Omental fat pad (tissue), 3 donors: ENCODE measurements at regions not wholly inside any gene's neighbourhood (a gene's known extent, or its start where the extent isn't known, plus 50 kb on each side); places are given as distances from the start of the nearest gene placed in this dataset.

Experiments
- ATAC-seq: fragments of 150-250 bp; one replicate; pipeline ENCODE4 v1.9.1; 2016; ENCODE audit warnings: mild to moderate bottlenecking, moderate library complexity; ENCODE audit not compliant: low FRiP score
- DNase-seq: peaks from one replicate; pipeline ENCODE4 v3.0.0-alpha.2; 2019; ENCODE audit warnings: low spot score
- TF ChIP-seq, protein P1 (sequence below), 3 donors: fragments of 450-650 bp; IDR thresholded peaks; one replicate each; pipeline ENCODE4 v1.5.1; 2016 to 2017; ENCODE audit warnings: antibody characterized with exemption in 3 of 3, mild to moderate bottlenecking in 3 of 3, moderate library complexity in 2 of 3

GRCh38 chr11:92707665-92708064 lies 261.8 kb upstream of the MTNR1B start:
- TF ChIP-seq, protein P1, sequence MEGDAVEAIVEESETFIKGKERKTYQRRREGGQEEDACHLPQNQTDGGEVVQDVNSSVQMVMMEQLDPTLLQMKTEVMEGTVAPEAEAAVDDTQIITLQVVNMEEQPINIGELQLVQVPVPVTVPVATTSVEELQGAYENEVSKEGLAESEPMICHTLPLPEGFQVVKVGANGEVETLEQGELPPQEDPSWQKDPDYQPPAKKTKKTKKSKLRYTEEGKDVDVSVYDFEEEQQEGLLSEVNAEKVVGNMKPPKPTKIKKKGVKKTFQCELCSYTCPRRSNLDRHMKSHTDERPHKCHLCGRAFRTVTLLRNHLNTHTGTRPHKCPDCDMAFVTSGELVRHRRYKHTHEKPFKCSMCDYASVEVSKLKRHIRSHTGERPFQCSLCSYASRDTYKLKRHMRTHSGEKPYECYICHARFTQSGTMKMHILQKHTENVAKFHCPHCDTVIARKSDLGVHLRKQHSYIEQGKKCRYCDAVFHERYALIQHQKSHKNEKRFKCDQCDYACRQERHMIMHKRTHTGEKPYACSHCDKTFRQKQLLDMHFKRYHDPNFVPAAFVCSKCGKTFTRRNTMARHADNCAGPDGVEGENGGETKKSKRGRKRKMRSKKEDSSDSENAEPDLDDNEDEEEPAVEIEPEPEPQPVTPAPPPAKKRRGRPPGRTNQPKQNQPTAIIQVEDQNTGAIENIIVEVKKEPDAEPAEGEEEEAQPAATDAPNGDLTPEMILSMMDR (IDR thresholded peaks at IDR 0.05): no peak
- DNase-seq: no peak
- no peak for ATAC-seq

DNA sequence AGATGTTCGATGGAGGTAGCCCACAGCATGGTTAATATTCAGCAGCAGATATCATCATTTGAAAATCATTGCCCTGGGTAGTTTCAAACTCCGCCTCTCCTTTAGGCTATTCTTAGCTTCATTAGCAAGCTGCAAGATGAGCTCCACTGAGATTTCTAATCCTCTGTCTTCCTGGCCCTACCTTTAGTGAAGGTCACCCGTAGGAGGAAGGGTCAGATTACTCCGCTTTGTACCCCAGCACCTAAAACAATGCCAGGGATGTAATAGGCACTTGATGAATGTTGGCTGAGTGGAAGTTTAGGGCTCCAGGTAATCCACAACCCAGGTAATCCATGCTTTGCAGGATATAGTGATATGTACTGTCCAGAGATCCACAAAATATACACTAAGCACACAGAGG lies 260.1 kb upstream of the MTNR1B start:
- ATAC-seq (no peak), DNase-seq (no peak)
- TF ChIP-seq, protein P1 (IDR thresholded peaks at IDR 0.05): no peak

DNA sequence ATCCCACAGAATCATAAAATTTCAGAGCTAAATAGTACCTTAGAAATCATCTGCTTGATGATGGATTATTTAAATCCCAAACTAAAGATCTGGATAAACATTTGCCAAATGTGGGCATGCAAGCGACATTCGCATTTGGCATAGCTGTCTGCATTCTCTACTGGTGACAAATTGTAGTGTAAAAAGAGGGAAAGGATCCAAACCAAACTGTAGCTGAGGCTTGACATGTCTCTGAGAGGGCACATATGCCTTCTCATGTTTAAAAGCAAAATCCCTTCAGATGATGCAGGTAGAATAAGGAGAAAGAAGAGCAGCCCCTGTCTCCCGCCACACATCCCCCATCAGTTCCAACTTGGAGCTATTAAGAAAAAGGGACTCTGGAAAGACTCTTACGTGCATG lies 257.5 kb upstream of the MTNR1B start:
- ATAC-seq (no peak), DNase-seq (no peak)
- TF ChIP-seq, protein P1 (IDR thresholded peaks at IDR 0.05): no peak

DNA sequence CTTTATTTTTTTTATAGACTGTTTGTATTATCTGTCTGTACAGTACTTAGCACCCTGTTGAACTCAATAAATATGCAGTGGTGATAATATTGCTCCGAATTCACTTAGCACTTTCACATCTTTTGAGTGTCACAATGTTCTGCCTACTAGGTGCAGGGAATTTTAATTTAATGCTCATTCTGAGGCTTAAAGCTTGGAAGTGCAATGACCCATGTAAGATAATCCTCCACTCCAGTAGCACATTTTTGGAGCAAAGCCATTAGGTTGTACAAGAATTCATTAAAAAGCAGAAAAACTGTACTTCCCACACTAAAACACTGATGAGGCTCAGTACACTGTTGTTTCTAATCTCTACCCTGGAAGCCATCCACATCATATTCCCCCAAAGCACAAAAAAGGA lies 255.3 kb upstream of the MTNR1B start:
- no peak for ATAC-seq
- TF ChIP-seq, protein P1 (IDR thresholded peaks at IDR 0.05): no peak

DNA sequence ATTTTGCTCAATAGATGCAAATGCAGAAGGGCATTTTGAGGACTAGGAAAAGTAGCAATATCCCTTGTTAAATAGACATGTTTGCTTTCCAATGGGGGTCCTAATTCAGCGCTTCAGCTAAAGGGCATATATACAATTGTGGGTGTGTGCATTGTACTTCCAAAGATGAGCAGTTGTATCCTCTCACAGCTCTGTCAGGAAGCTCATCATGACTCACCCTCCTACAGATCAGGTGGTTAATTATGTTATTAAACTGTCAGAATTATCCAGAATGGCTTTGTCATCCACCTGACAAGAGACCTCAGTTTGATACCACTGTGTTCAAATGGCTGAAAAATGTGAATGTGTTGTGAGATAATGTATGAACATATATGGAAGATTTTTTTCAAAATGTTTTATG lies 252.2 kb upstream of the MTNR1B start:
- TF ChIP-seq, protein P1 (IDR thresholded peaks at IDR 0.05): no peak
- no peak for ATAC-seq
- DNase-seq: no peak

More for the DNA sequence above, 255.3 kb upstream of the MTNR1B start:
- DNase-seq: no peak

- TF ChIP-seq, protein P1 (IDR thresholded peaks at IDR 0.05): no peak
- no peak for ATAC-seq
- no peak for DNase-seq
Observed at GRCh38 chr11:92720385-92720784, 249.1 kb upstream of the MTNR1B start.

DNA sequence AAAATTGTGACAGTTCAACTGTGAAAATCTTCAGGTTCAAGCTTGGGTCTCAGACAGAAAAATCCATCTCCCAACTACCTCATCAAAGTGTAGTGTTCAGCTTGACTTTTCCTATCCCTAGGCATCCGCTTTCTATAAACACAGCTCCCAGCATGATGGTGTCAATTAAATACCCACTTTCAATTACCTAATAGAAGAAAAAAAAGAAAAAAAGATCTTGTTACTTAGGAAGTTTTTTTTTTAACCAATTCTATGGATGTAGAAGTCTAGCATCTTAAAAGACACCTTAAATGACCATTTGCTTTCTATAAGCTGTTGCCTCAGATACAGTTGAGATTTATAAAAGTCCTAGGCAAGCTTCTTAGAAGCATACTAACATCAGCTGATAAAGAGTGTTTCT lies 244.1 kb upstream of the MTNR1B start:
- TF ChIP-seq, protein P1 (IDR thresholded peaks at IDR 0.05): no peak
- DNase-seq: no peak
- no peak for ATAC-seq
